SK-N-SH (cell line): ENCODE measurements at regions not wholly inside any gene's neighbourhood (a gene's known extent, or its start where the extent isn't known, plus 50 kb on each side); places are given as distances from the start of the nearest gene placed in this dataset.

ENCODE experiments used
- CTCF ChIA-PET: fragments of 300-600, 350-600 bp; formaldehyde crosslinking; extraction: SDS; loops from one replicate; lab custom pipeline; 2021; lab: Yijun Ruan, JAX
- POLR2A ChIA-PET: fragments of 350-600 bp; sonication (Branson Sonifier 250); formaldehyde crosslinking; extraction: SDS; loops from one replicate; lab custom pipeline; 2020; ENCODE audit warnings: antibody characterized with exemption, inconsistent platforms; lab: Yijun Ruan, JAX
- DNase-seq: peaks from one replicate; pipeline ENCODE4 v3.0.0; 2012
- H2AFZ ChIP-seq: fragments of 200-600 bp; sonication (generic); 2 replicates; pipeline ENCODE4 v1.8.1; 2016; ENCODE audit warnings: antibody characterized with exemption, mild to moderate bottlenecking, low read depth
- H3F3A ChIP-seq: fragments of 200-600 bp; sonication (generic); replicated peaks from 2 replicates; pipeline ENCODE3; 2016; ENCODE audit warnings: antibody characterized with exemption, mild to moderate bottlenecking; ENCODE audit not compliant: insufficient read depth
- H3K27ac ChIP-seq, 2 experiments: fragments of 200-500 bp in 1 of 2; fragments of 200-600 bp in 1 of 2; sonication (Bioruptor generic) in 1 of 2; sonication (generic), shearing (Covaris generic) in 1 of 2; 2 replicates each; pipeline versions ENCODE4 v1.5.1 to v1.6.1; 2014 to 2016; ENCODE audit warnings: low read depth in 2 of 2, inconsistent platforms in 1 of 2, low read length in 1 of 2, mild to moderate bottlenecking in 1 of 2, mixed read lengths in 1 of 2
- H3K27me3 ChIP-seq: fragments of 200-600 bp; sonication (generic), shearing (Covaris generic); 2 replicates; pipeline ENCODE4 v1.6.1; 2016; ENCODE audit warnings: mixed run types; ENCODE audit not compliant: insufficient read depth
- H3K36me3 ChIP-seq, 2 experiments: fragments of 200-500 bp in 1 of 2; fragments of 200-600 bp in 1 of 2; sonication (Bioruptor generic) in 1 of 2; sonication (generic) in 1 of 2; replicated peaks in 1 of 2; 2 replicates each; pipeline versions ENCODE3 to v1.5.1; 2014 to 2016; ENCODE audit warnings: low read length in 1 of 2, mild to moderate bottlenecking in 1 of 2; ENCODE audit not compliant: insufficient read depth in 2 of 2, control insufficient read depth in 1 of 2
- H3K4me1 ChIP-seq, 2 experiments: fragments of 200-500 bp in 1 of 2; fragments of 200-600 bp in 1 of 2; sonication (Bioruptor generic) in 1 of 2; sonication (generic), shearing (Covaris generic) in 1 of 2; 2 replicates each; pipeline versions ENCODE4 v1.5.1 to v1.6.1; 2014 to 2016; ENCODE audit warnings: low read depth in 1 of 2, low read length in 1 of 2, mixed run types in 1 of 2; ENCODE audit not compliant: insufficient read depth in 2 of 2, control insufficient read depth in 1 of 2
- H3K4me2 ChIP-seq: fragments of 200-600 bp; sonication (generic), shearing (Covaris generic); 2 replicates; pipeline ENCODE4 v1.6.1; 2017; ENCODE audit warnings: mixed run types
- H3K4me3 ChIP-seq, 2 experiments: fragments of 200-500 bp in 1 of 2; fragments of 200-600 bp in 1 of 2; sonication (Bioruptor generic) in 1 of 2; sonication (generic), shearing (Covaris generic) in 1 of 2; 2 replicates each; pipeline versions ENCODE4 v1.5.1 to v1.8.1; 2014 to 2016; ENCODE audit warnings: low read depth in 2 of 2, inconsistent platforms in 1 of 2, low read length in 1 of 2, mild to moderate bottlenecking in 1 of 2, mixed read lengths in 1 of 2, moderate library complexity in 1 of 2
- H3K79me2 ChIP-seq: fragments of 200-600 bp; sonication (generic); 2 replicates; pipeline ENCODE4 v1.8.1; 2017; ENCODE audit warnings: mild to moderate bottlenecking; ENCODE audit not compliant: insufficient read depth
- H3K9ac ChIP-seq: fragments of 200-600 bp; sonication (generic); 2 replicates; pipeline ENCODE4 v1.6.1; 2017; ENCODE audit warnings: mixed run types
- H3K9me2 ChIP-seq: fragments of 200-600 bp; sonication (generic); 2 replicates; pipeline ENCODE4 v1.6.1; 2017; ENCODE audit warnings: mixed run types
- H3K9me3 ChIP-seq: fragments of 200-600 bp; sonication (generic); 2 replicates; pipeline ENCODE4 v1.6.1; 2017; ENCODE audit warnings: mixed run types, mild to moderate bottlenecking, moderate library complexity
- H4K20me1 ChIP-seq: fragments of 200-600 bp; sonication (generic); 2 replicates; pipeline ENCODE4 v1.6.1; 2017; ENCODE audit warnings: mild to moderate bottlenecking, mixed run types; ENCODE audit not compliant: insufficient read depth
- CTCF ChIP-seq: fragments of 200-600 bp; sonication (generic); IDR thresholded peaks from 2 replicates; pipeline ENCODE4 v1.6.1; 2017; ENCODE audit warnings: antibody characterized with exemption, mild to moderate bottlenecking, moderate library complexity
- EP300 ChIP-seq, 2 experiments: IDR thresholded peaks; 2 replicates each; pipeline versions ENCODE4 v1.4.0 to v1.6.1; 2012; ENCODE audit warnings: borderline replicate concordance in 1 of 2, low read depth in 1 of 2, low read length in 1 of 2
- EZH2phosphoT487 ChIP-seq: fragments of 200-600 bp; sonication (generic); IDR thresholded peaks from 2 replicates; pipeline ENCODE4 v1.6.1; 2017; ENCODE audit warnings: low read depth, mixed run types, mild to moderate bottlenecking, antibody characterized with exemption, moderate library complexity, borderline replicate concordance
- FOSL2 ChIP-seq: IDR thresholded peaks from 2 replicates; pipeline ENCODE4 v1.4.0; 2012; ENCODE audit warnings: low read depth, mild to moderate bottlenecking, moderate library complexity, borderline replicate concordance
- FOXJ3 ChIP-seq: sonication (generic); formaldehyde crosslinking; IDR thresholded peaks from 2 replicates; pipeline ENCODE4 v1.5.1; 2020; ENCODE audit warnings: mild to moderate bottlenecking, missing genetic modification reagents
- NFIC ChIP-seq: IDR thresholded peaks from 2 replicates; pipeline ENCODE4 v1.4.0; 2012; ENCODE audit warnings: borderline replicate concordance
- NRF1 ChIP-seq: IDR thresholded peaks from 2 replicates; pipeline ENCODE4 v1.6.1; 2012; ENCODE audit warnings: low read depth, mild to moderate bottlenecking, low read length
- RAD21 ChIP-seq: IDR thresholded peaks from 2 replicates; pipeline ENCODE4 v1.6.1; 2012; ENCODE audit warnings: mild to moderate bottlenecking, low read length
- RCOR1 ChIP-seq: fragments of 150-350 bp; IDR thresholded peaks from 2 replicates; pipeline ENCODE4 v1.6.1; 2017; ENCODE audit warnings: antibody characterized with exemption, low read length
- REST ChIP-seq: IDR thresholded peaks from 2 replicates; pipeline ENCODE4 v1.6.1; 2012; ENCODE audit warnings: mild to moderate bottlenecking, low read depth, low read length, moderate library complexity
- SIN3A ChIP-seq: IDR thresholded peaks from 2 replicates; pipeline ENCODE4 v1.6.1; 2012; ENCODE audit warnings: low read depth, mild to moderate bottlenecking, low read length, moderate library complexity, borderline replicate concordance
- SMC3 ChIP-seq: IDR thresholded peaks from 2 replicates; pipeline ENCODE4 v1.6.1; 2012; ENCODE audit warnings: low read depth, low read length, improper control_type of control experiment
- TEAD4 ChIP-seq: IDR thresholded peaks from 2 replicates; pipeline ENCODE4 v1.4.0; 2012; ENCODE audit warnings: mild to moderate bottlenecking, borderline replicate concordance; ENCODE audit not compliant: insufficient read depth
- USF1 ChIP-seq: IDR thresholded peaks from 2 replicates; pipeline ENCODE4 v1.4.0; 2012; ENCODE audit warnings: low read depth, borderline replicate concordance
- TF ChIP-seq, protein P1 (sequence below): fragments of 150-350 bp; IDR thresholded peaks from 2 replicates; pipeline ENCODE4 v1.6.1; 2017; ENCODE audit warnings: antibody characterized with exemption, low read length, low read depth, borderline replicate concordance

DNA sequence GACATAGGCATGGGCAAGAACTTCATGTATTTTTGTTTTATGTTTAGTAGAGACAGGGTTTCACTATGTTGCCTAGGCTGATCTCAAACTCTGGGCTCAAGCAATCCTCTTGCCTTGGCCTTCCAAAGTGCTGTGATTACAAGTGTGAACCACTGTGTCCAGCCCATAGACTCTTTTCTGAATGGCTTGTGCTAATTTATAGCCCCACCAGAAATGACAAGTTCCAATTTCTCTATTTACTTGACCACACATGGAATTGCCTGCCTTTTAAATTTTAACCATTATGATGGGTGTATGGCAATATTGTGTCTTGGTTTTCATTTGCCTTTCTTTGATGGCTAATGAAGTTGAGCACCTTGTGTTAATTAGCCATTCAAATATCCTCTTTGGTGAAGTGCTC lies 85.8 kb upstream of the NECTIN1 start:
- no peaks in the 10 kb centered on the region for H4K20me1 ChIP-seq
- TF ChIP-seq TEAD4 = no peak
- TF ChIP-seq USF1 = no peak
- TF ChIP-seq NRF1 = no peak
- TF ChIP-seq, protein P1, sequence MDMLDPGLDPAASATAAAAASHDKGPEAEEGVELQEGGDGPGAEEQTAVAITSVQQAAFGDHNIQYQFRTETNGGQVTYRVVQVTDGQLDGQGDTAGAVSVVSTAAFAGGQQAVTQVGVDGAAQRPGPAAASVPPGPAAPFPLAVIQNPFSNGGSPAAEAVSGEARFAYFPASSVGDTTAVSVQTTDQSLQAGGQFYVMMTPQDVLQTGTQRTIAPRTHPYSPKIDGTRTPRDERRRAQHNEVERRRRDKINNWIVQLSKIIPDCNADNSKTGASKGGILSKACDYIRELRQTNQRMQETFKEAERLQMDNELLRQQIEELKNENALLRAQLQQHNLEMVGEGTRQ = no peak
- TF ChIP-seq FOXJ3 = no peak
- TF ChIP-seq EZH2phosphoT487 = no peak
- TF ChIP-seq REST = no peak
- TF ChIP-seq CTCF = no peak
- TF ChIP-seq SMC3 = no peak
- TF ChIP-seq FOSL2 = no peak
- no peak for TF ChIP-seq EP300 (IDR thresholded peaks at IDR 0.05; ENCODE audit: borderline replicate concordance in 1 of 2, low read depth in 1 of 2, low read length in 1 of 2)
- no peak for TF ChIP-seq SIN3A
- TF ChIP-seq RCOR1 = no peak
- no peak for TF ChIP-seq NFIC
- no peak for TF ChIP-seq RAD21
- TF ChIP-seq, all 33 proteins: peak for 0
- Histone ChIP-seq H3K9me3 (no peaks in the 10 kb centered on the region), H3K4me2 (no peak overlapping the region), H3K9me2 (no peaks in the 10 kb centered on the region), H3K4me1 (peaks cover 0 to 9% of the 10 kb centered on the region in 2 experiments; a peak in 2 of 4 replicates), H3F3A (no peaks in the 10 kb centered on the region), H2AFZ (no peak overlapping the region), H3K36me3 (no peaks in the 10 kb centered on the region), H3K79me2 (no peaks in the 10 kb centered on the region), H3K4me3 (no peak overlapping the region), H3K27me3 (peaks cover 3% of the 10 kb centered on the region; the same call in 1 of the 2 replicates), H3K9ac (no peak overlapping the region), H3K27ac (no peak overlapping the region)
- ChIA-PET POLR2A (no interaction called here), CTCF (no interaction called here)
- no peak for DNase-seq
